ENCODE measurements at regions not wholly inside any gene's neighbourhood (a gene's known extent, or its start where the extent isn't known, plus 50 kb on each side); places are given as distances from the start of the nearest gene placed in this dataset.
A peak's percentile ranks its signal among the peaks of the same experiment; 100 is the strongest.

DNA sequence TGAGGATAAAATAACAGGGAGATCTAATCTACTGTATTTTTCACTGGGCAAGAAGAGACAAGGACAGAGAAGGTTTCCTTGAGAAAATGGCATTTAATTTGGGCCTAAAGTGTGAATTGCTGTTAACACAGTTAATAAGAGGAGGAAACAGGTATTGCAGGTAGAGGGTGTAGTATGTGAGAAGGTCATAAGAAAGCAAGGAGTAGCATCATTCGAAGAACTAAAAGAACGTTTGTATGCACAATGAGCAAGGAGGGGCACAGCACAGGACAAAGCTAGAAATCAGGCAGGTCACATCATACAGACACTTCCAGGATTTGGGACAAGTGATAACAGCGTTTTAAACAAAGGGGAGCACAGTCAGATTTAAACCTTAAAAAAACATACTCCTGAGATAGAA is 85.1 kb upstream of the PLEKHA5 start:
- no peaks in the 10 kb centered on the region for H3K79me2 ChIP-seq (ENCODE audit: control insufficient read depth in 1 of 2, insufficient read depth in 2 of 2, low read length in 2 of 2)
- FAIRE-seq, result no peak
- TF ChIP-seq TAF1 (IDR thresholded peaks at IDR 0.05; ENCODE audit: low read depth, low read length) (no peak), TEAD4 (IDR thresholded peaks at IDR 0.05; ENCODE audit: low read depth, low read length) (no peak), SP1 (IDR thresholded peaks at IDR 0.05; ENCODE audit: low read depth, low read length) (no peak), SUZ12 (IDR thresholded peaks at IDR 0.05; ENCODE audit: low read length) (no peak), CHD2 (IDR thresholded peaks at IDR 0.05; ENCODE audit: low read length) (no peak), CEBPB (IDR thresholded peaks at IDR 0.05; ENCODE audit: low read depth, low read length) (no peak), FOSL1 (IDR thresholded peaks at IDR 0.05; ENCODE audit: insufficient read depth, low read depth, low read length) (no peak)
- TF ChIP-seq, protein P1, sequence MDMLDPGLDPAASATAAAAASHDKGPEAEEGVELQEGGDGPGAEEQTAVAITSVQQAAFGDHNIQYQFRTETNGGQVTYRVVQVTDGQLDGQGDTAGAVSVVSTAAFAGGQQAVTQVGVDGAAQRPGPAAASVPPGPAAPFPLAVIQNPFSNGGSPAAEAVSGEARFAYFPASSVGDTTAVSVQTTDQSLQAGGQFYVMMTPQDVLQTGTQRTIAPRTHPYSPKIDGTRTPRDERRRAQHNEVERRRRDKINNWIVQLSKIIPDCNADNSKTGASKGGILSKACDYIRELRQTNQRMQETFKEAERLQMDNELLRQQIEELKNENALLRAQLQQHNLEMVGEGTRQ (IDR thresholded peaks at IDR 0.05; ENCODE audit: low read length), result no peak

More for the DNA sequence above, 85.1 kb upstream of the PLEKHA5 start:
- H3K4me2 ChIP-seq (ENCODE audit: insufficient read depth in 1 of 2, low read depth in 2 of 2, low read length in 2 of 2), result no peak overlapping the region
- DNase-seq (ENCODE audit: low read depth in 1 of 2, low spot score in 2 of 2), result no peak
- no peaks in the 10 kb centered on the region for H3K79me1 ChIP-seq (ENCODE audit: low read depth, low read length)
- no peak overlapping the region for H4K5ac ChIP-seq (ENCODE audit: insufficient read length, low read depth, low read length)
- H3K4me3 ChIP-seq (ENCODE audit: extremely low read depth in 1 of 4, insufficient read depth in 2 of 4, low read depth in 3 of 4, low read length in 4 of 4), result no peak overlapping the region
- no peak overlapping the region for H3K4ac ChIP-seq (replicated peaks; ENCODE audit: insufficient read length, low read depth, low read length)
- ChIA-PET CTCF (ENCODE audit: partially characterized antibody) (no interaction called here), POLR2A (ENCODE audit: partially characterized antibody) (no interaction called here)
- no peaks in the 10 kb centered on the region for H3K36me3 ChIP-seq (ENCODE audit: control insufficient read depth in 2 of 4, insufficient read depth in 4 of 4, low read length in 3 of 4)
- H4K8ac ChIP-seq (ENCODE audit: extremely low read depth, insufficient read depth, low read length), result no peak overlapping the region
- H4K91ac ChIP-seq (replicated peaks; ENCODE audit: insufficient read length, low read length), result no peak overlapping the region
- H3K27ac ChIP-seq (ENCODE audit: low read depth, low read length), result no peak overlapping the region
- H4K20me1 ChIP-seq (replicated peaks in 1 of 2; ENCODE audit: control insufficient read depth in 1 of 2, insufficient read depth in 2 of 2, low read length in 2 of 2), result no peaks in the 10 kb centered on the region
- H3K23me2 ChIP-seq (ENCODE audit: low read depth, low read length), result no peaks in the 10 kb centered on the region
- H2BK15ac ChIP-seq (ENCODE audit: low read length), result no peak overlapping the region
- H2BK20ac ChIP-seq (ENCODE audit: low read length), result no peak overlapping the region
- no peak overlapping the region for H2BK5ac ChIP-seq (ENCODE audit: low read depth, low read length)
- H2BK120ac ChIP-seq (replicated peaks; ENCODE audit: low read depth, low read length), result no peak overlapping the region
- H2AFZ ChIP-seq (ENCODE audit: low read length), result no peak overlapping the region
- no peak overlapping the region for H3K18ac ChIP-seq (ENCODE audit: extremely low read depth, low read length)
- H3K27me3 ChIP-seq (replicated peaks in 1 of 4; ENCODE audit: control insufficient read depth in 3 of 4, extremely low read depth in 1 of 4, insufficient read depth in 3 of 4, low read length in 3 of 4), result no peaks in the 10 kb centered on the region
- no peak overlapping the region for H3K56ac ChIP-seq (replicated peaks; ENCODE audit: insufficient read length, low read depth, low read length)
- no peaks in the 10 kb centered on the region for H3K9me3 ChIP-seq (ENCODE audit: insufficient read depth in 2 of 2, low read depth in 1 of 2, low read length in 1 of 2)
- 56% methylated on average over 3 of the region's 3 CpGs; no CpG with 5 or more reads in 1 of the 2 experiments for WGBS, 2 experiments (ENCODE audit: extremely low coverage in 1 of 2, insufficient coverage in 1 of 2, insufficient read length in 1 of 2, insufficient replicate concordance in 2 of 2, low coverage in 1 of 2, low lambda C conversion rate in 2 of 2, missing lambda C conversion rate in 1 of 2)
- H3K23ac ChIP-seq (ENCODE audit: insufficient read length), result no peak overlapping the region
- H2AK5ac ChIP-seq (ENCODE audit: low read depth, low read length), result no peak overlapping the region
- H3K9ac ChIP-seq (replicated peaks in 1 of 4; ENCODE audit: extremely low read depth in 1 of 4, low read depth in 3 of 4, low read length in 3 of 4), result no peak overlapping the region
- peak overlapping the region; percentile 54 for H3K14ac ChIP-seq (ENCODE audit: insufficient read length)
- H2BK12ac ChIP-seq (ENCODE audit: low read depth, low read length), result no peak overlapping the region
- no peaks in the 10 kb centered on the region for H3K4me1 ChIP-seq (replicated peaks in 1 of 4; ENCODE audit: control insufficient read depth in 3 of 4, insufficient read depth in 4 of 4, low read length in 3 of 4)

All from H1 (cell line).